HG02610 (cell line): ENCODE measurements at regions not wholly inside any gene's neighbourhood (a gene's known extent, or its start where the extent isn't known, plus 50 kb on each side); places are given as distances from the start of the nearest gene placed in this dataset.

Experiments
- ATAC-seq: cut with Tn5 transposase; IDR thresholded peaks from one replicate; pipeline ENCODE4 v1.9.1; 2021; ENCODE audit warnings: mild to moderate bottlenecking, moderate library complexity; ENCODE audit not compliant: unreplicated experiment

- no peak for ATAC-seq
These were observed 528.3 kb upstream of the ATXN8OS start for GRCh38 chr13:69579351-69579750.

GRCh38 chr13:69571606-69572323, 535.9 kb upstream of the ATXN8OS start:
- ATAC-seq, result no peak

GRCh38 chr13:69567514-69567913, 540.1 kb upstream of the ATXN8OS start:
- no peak for ATAC-seq

- no peak for ATAC-seq
These were observed 541.4 kb upstream of the ATXN8OS start for GRCh38 chr13:69566104-69566716.

- peak; percentile 98 for ATAC-seq
These were observed 542.3 kb upstream of the ATXN8OS start for GRCh38 chr13:69565334-69565733.

GRCh38 chr13:69556540-69557196, 551.0 kb upstream of the ATXN8OS start:
- ATAC-seq, result no peak

- no peak for ATAC-seq
These were observed 553.6 kb upstream of the ATXN8OS start for GRCh38 chr13:69553976-69554375.

GRCh38 chr13:69551193-69551592, 556.4 kb upstream of the ATXN8OS start:
- ATAC-seq, result no peak

- no peak for ATAC-seq
These were observed 559.8 kb upstream of the ATXN8OS start for GRCh38 chr13:69547780-69548179.

- no peak for ATAC-seq
These were observed 562.1 kb upstream of the ATXN8OS start for GRCh38 chr13:69545551-69545950.

GRCh38 chr13:69524459-69525150, 583.0 kb upstream of the ATXN8OS start:
- ATAC-seq, result no peak

- ATAC-seq, result no peak
These were observed 610.6 kb upstream of the ATXN8OS start for GRCh38 chr13:69496981-69497380.

GRCh38 chr13:69495096-69495495, 612.5 kb upstream of the ATXN8OS start:
- no peak for ATAC-seq

GRCh38 chr13:69487576-69487975, 620.0 kb upstream of the ATXN8OS start:
- no peak for ATAC-seq

- ATAC-seq, result no peak
These were observed 621.5 kb upstream of the ATXN8OS start for GRCh38 chr13:69485991-69486592.

GRCh38 chr13:69477451-69477850, 630.2 kb upstream of the ATXN8OS start:
- no peak for ATAC-seq

GRCh38 chr13:69474011-69474685, 633.5 kb upstream of the ATXN8OS start:
- no peak for ATAC-seq

GRCh38 chr13:69468624-69469023, 639.0 kb upstream of the ATXN8OS start:
- ATAC-seq, result no peak

GRCh38 chr13:69461397-69461796, 646.2 kb upstream of the ATXN8OS start:
- ATAC-seq, result no peak

GRCh38 chr13:69459346-69459745, 648.3 kb upstream of the ATXN8OS start:
- no peak for ATAC-seq

GRCh38 chr13:69458013-69458412, 649.6 kb upstream of the ATXN8OS start:
- no peak for ATAC-seq
